ENCODE measurements at regions not wholly inside any gene's neighbourhood (a gene's known extent, or its start where the extent isn't known, plus 50 kb on each side); places are given as distances from the start of the nearest gene placed in this dataset.

- Histone ChIP-seq H3K36me3 (replicated peaks in 1 of 2; ENCODE audit: control insufficient read depth in 1 of 2, insufficient read depth in 2 of 2, low read length in 2 of 2) (no peaks in the 10 kb centered on the region), H3K9me3 (ENCODE audit: low read length) (no peaks in the 10 kb centered on the region), H3K4me3 (replicated peaks in 1 of 3; ENCODE audit: insufficient read depth in 1 of 3, low read depth in 2 of 3, low read length in 3 of 3) (no peak overlapping the region), H3K27ac (ENCODE audit: extremely low read length, insufficient read depth, low read length) (no peak overlapping the region), H3K79me2 (ENCODE audit: insufficient read depth, low read length) (no peaks in the 10 kb centered on the region), H3K27me3 (ENCODE audit: control insufficient read depth in 1 of 2, insufficient read depth in 2 of 2, low read length in 2 of 2) (no peaks in the 10 kb centered on the region), H2AFZ (ENCODE audit: low read length) (no peak overlapping the region), H4K20me1 (ENCODE audit: insufficient read depth, low read length) (no peaks in the 10 kb centered on the region), H3K9ac (ENCODE audit: insufficient read depth, low read depth, low read length) (no peak overlapping the region), H3K4me1 (ENCODE audit: insufficient read depth, low read length) (no peaks in the 10 kb centered on the region), H3K4me2 (ENCODE audit: low read depth, low read length) (no peak overlapping the region)
- POLR2A ChIA-PET = no interaction called here
- no TSS peak for BruUV-seq (replicated peaks)
- intact Hi-C loops (cut with micrococcal nuclease; ENCODE audit: unreplicated experiment) (no loop called here), in situ Hi-C loops (cut with HindIII; ENCODE audit: extremely low pct_ligation_motif_present, low pct_unique_long_range_greater_than_20kb) (loop anchor here (25.0 kb wide), 1 partner anchor 327 kb away; no protein-coding TSS in a partner anchor)
- TF ChIP-seq TOPORS (CRISPR knock-in tag; IDR thresholded peaks at IDR 0.05) (no peak), SIN3A (IDR thresholded peaks at IDR 0.05; ENCODE audit: borderline replicate concordance, low read depth, low read length) (no peak), HNRNPK (IDR thresholded peaks at IDR 0.05; ENCODE audit: low read depth, low read length, poor library complexity, severe bottlenecking) (no peak), ZNF160 (CRISPR knock-in tag; IDR thresholded peaks at IDR 0.05) (no peak), ZNF30 (CRISPR knock-in tag; IDR thresholded peaks at IDR 0.05) (no peak), WIZ (CRISPR knock-in tag; IDR thresholded peaks at IDR 0.05) (no peak), MLLT10 (CRISPR knock-in tag; IDR thresholded peaks at IDR 0.05) (no peak), HOXD1 (CRISPR knock-in tag; IDR thresholded peaks at IDR 0.05) (no peak), MIER2 (CRISPR knock-in tag; IDR thresholded peaks at IDR 0.05) (no peak), ZBTB14 (CRISPR knock-in tag; IDR thresholded peaks at IDR 0.05) (no peak), ZNF281 (CRISPR knock-in tag; IDR thresholded peaks at IDR 0.05; ENCODE audit: borderline replicate concordance) (no peak), TGIF2 (CRISPR knock-in tag; IDR thresholded peaks at IDR 0.05) (no peak), XBP1 (CRISPR knock-in tag; IDR thresholded peaks at IDR 0.05) (no peak)
- DNase-seq (ENCODE audit: low spot score) (no peak), ATAC-seq (no peak), FAIRE-seq (no peak)
- 53% methylated on average over 3 of the region's 3 CpGs for whole genome bisulfite sequencing (ENCODE audit: low lambda C conversion rate)
- CTCF ChIA-PET (ENCODE audit: low intra/inter-chr PET ratio, low total read pairs) = no interaction called here
These were observed 526.6 kb upstream of the KLHL1 start for GRCh38 chr13:70634893-70635292.
